ENCODE measurements at regions not wholly inside any gene's neighbourhood (a gene's known extent, or its start where the extent isn't known, plus 50 kb on each side); places are given as distances from the start of the nearest gene placed in this dataset.

DNA sequence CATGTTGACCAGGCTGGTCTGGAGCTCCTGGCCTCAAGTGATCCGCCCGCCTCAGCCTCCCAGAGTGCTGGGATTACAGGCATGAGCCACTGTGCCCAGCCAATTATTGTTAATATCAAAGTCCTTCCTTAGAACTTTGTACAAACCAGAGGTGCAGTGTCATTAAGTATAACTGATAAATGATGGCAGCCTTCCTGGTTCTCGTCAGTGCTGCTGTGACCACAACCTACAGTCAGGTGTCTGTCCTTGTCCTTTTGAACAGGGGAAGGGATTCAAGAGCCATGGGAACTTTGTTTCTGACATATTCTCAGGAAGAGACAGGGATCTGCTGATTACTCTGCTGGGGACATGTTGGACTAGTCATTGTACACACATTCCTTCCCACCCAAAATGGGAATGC is 103.2 kb upstream of the TIAM2 start:
- in situ Hi-C loops (cut with HindIII; ENCODE audit: low sequenced_read_pairs), result no loop called here

DNA sequence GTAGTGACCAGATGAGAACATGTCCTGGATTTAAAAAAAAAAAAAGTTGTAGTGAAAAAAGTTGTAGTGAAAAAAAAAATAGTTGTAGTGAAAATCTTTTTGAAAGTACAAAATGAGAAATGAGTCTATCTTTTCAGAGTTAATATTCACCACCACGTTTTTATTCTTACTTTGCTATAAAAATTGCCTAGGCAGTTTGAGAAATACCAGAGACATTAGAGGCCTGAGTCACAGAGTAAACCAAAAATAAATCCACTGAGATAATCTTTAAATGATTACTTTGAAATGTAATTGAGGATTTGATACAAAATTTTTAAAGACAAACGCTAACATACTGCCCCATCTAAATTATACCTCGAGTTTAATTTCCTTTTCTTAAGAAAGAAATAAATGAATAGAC is 101.2 kb upstream of the TIAM2 start:
- no peak overlapping the region for H3K4me3 ChIP-seq (ENCODE audit: low read depth, low read length)
- in situ Hi-C loops (cut with HindIII; ENCODE audit: low sequenced_read_pairs), result no loop called here
- TF ChIP-seq, protein P1, sequence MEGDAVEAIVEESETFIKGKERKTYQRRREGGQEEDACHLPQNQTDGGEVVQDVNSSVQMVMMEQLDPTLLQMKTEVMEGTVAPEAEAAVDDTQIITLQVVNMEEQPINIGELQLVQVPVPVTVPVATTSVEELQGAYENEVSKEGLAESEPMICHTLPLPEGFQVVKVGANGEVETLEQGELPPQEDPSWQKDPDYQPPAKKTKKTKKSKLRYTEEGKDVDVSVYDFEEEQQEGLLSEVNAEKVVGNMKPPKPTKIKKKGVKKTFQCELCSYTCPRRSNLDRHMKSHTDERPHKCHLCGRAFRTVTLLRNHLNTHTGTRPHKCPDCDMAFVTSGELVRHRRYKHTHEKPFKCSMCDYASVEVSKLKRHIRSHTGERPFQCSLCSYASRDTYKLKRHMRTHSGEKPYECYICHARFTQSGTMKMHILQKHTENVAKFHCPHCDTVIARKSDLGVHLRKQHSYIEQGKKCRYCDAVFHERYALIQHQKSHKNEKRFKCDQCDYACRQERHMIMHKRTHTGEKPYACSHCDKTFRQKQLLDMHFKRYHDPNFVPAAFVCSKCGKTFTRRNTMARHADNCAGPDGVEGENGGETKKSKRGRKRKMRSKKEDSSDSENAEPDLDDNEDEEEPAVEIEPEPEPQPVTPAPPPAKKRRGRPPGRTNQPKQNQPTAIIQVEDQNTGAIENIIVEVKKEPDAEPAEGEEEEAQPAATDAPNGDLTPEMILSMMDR (IDR thresholded peaks at IDR 0.05; ENCODE audit: low read depth, low read length, missing control alignments), result no peak
- DNase-seq (ENCODE audit: low read depth), result no peak

More for the DNA sequence above, 103.2 kb upstream of the TIAM2 start:
- TF ChIP-seq, protein P1 (IDR thresholded peaks at IDR 0.05; ENCODE audit: low read depth, low read length, missing control alignments), result no peak
- no peak for DNase-seq (ENCODE audit: low read depth)
- H3K4me3 ChIP-seq (ENCODE audit: low read depth, low read length), result no peak overlapping the region

DNA sequence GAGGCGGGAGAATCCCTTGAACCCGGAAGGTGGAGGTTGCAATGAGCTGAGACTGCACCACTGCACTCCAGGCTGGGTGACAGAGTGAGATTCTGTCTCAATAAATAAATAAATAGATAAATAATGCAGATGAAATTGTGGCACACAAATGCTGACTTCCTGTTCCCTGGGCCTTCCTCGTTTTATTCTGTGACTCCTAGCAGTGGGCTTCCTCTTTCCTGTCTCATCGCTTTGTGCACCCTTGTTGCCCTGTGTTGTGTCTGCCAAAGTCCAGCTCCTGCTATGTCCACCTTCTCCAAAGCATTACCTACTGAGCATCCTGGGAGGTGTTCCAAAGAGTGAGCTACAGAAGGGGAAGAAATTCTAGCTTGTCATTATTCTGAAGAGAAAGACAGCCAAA is 100.2 kb upstream of the TIAM2 start:
- DNase-seq (ENCODE audit: low read depth), result no peak
- no peak overlapping the region for H3K4me3 ChIP-seq (ENCODE audit: low read depth, low read length)
- TF ChIP-seq, protein P1 (IDR thresholded peaks at IDR 0.05; ENCODE audit: low read depth, low read length, missing control alignments), result no peak
- in situ Hi-C loops (cut with HindIII; ENCODE audit: low sequenced_read_pairs), result no loop called here

DNA sequence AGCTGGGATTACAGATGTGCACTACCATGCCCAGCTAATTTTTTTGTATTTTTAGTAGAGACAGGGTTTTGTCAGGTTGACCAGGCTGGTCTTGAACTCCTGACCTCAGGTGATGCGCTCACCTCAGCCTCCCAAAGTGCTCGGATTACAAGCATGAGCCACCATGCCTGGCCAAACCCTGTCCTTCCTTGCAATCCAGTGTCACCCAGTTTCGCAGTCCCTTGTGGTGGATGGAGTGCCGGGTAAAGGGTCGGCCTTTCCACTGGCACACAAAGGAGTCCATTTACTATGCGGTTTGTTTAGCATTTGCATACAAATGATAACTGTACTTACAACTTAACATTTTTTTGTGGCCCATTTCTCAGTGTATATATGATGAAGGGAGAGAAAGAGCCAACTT is 99.3 kb upstream of the TIAM2 start:
- no peak overlapping the region for H3K4me3 ChIP-seq (ENCODE audit: low read depth, low read length)
- in situ Hi-C loops (cut with HindIII; ENCODE audit: low sequenced_read_pairs), result no loop called here
- DNase-seq (ENCODE audit: low read depth), result no peak
- TF ChIP-seq, protein P1 (IDR thresholded peaks at IDR 0.05; ENCODE audit: low read depth, low read length, missing control alignments), result no peak

DNA sequence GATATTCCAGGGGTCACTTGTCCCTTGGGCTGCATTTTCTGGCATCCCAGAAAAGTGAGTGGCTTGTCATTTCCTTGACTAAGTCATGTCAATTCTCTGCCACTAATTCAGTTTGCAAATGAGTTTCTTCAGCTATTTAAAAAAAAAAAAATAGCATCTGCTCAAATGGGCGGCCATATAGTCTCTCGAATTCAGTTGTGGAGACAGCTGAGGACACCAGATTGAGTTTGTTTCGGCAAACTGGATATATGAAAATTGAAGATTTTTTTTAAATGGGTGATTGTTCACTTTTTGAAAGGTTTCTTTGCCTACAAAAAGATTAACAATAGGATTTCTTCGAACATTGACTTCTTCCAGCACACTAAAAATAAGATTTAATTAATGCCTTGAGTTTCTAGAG is 96.3 kb upstream of the TIAM2 start:
- no peak for DNase-seq (ENCODE audit: low read depth)
- TF ChIP-seq, protein P1 (IDR thresholded peaks at IDR 0.05; ENCODE audit: low read depth, low read length, missing control alignments), result no peak
- H3K4me3 ChIP-seq (ENCODE audit: low read depth, low read length), result no peak overlapping the region
- in situ Hi-C loops (cut with HindIII; ENCODE audit: low sequenced_read_pairs), result no loop called here

DNA sequence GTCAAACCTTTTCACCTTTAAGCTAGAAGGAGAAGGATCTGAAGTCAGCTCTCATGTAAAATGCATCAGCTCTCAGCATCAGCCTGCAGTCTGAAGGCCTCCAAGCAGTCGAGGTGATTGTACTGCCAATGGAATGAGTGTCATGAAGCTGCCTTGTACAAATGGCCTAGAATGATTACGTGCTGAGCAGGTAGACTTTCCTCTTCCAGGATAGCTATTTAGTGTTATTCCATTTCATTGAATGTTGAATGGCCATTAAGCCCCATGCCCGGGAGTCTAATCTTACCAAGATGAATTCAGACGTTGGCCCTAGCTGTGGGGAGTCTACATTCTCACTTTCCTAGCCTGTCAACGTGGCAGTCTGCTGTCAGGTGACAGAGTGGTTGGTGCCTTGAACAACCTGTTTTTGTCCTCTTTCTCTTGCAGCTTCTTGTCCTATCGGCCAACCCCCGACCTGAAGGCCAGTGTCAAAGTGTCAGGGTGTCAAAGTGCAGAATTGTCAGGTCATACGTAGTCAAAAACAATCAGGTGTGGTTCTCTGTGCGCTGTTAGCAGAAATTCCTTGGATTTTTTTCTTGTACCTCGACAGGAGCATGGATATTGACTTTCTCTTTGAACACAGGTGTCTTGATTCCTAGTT is 95.2 kb upstream of the TIAM2 start:
- in situ Hi-C loops (cut with HindIII; ENCODE audit: low sequenced_read_pairs), result no loop called here
- no peak overlapping the region for H3K4me3 ChIP-seq (ENCODE audit: low read depth, low read length)
- no peak for DNase-seq (ENCODE audit: low read depth)
- TF ChIP-seq, protein P1 (IDR thresholded peaks at IDR 0.05; ENCODE audit: low read depth, low read length, missing control alignments), result no peak

Data from astrocyte of the cerebellum (primary cell).